ENCODE measurements at regions not wholly inside any gene's neighbourhood (a gene's known extent, or its start where the extent isn't known, plus 50 kb on each side); places are given as distances from the start of the nearest gene placed in this dataset.
"Not testable (repeated sequence)": the region's sequence is repeated elsewhere in the genome, so short reads cannot be mapped to it uniquely, and the experiment has no call there.

DNA sequence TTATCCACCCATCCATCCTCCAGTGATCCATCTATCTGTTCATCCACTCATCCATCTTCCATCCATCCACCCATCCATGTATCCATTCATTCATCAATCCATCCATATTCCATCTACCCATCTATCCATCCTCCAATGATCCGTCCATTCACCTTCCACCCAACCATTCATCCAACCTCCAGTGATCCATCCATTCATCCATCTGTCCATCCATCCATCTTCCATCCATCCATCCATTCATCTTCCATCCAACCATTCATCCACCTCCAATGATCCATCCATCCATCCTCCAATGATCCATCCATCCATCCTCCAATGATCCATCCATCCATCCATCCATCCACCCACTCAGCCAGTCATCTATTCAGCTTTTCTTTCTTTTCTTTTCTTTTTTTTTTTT lies 156.5 kb upstream of the WSCD1 start:
- no peak for DNase-seq

DNA sequence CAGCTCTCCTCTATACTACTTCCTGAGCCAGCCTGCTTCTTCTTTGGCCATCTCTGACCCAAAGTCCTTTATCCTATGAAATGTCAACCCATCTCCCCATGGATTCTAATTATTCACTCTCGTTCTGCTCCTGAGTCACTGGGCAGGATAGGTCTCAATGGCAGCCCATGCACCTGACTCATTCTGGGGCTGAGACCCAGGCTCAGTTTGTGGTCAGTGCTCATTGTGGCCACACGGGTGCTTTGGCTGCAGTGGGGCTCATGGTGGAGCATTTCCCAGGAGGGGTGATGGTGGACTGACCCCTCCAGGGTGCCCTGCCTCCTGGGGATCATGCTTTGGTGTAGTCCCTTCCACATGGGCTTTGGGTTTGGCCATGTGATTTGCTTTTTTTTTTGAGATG lies 154.8 kb upstream of the WSCD1 start:
- DNase-seq = no peak

DNA sequence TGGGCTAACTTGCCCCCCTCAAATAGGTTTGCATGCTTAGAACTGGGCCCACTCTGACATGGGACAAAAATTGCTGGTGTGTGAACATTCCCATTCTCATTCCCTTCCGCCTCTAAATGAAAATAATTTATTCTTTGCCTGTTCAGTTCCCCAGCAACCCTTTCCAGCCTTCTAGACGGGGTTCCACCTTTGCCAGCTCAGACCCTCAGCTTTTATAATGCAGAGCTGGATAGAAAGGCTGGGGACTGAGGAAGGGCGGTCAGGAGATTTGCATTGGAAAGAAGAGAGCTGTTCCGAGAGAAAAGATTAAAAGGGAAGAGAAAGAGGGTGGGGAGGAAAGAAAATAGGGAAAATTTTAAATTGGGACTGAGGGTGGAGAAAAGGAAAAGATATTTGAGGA lies 151.1 kb upstream of the WSCD1 start:
- no peak for DNase-seq

DNA sequence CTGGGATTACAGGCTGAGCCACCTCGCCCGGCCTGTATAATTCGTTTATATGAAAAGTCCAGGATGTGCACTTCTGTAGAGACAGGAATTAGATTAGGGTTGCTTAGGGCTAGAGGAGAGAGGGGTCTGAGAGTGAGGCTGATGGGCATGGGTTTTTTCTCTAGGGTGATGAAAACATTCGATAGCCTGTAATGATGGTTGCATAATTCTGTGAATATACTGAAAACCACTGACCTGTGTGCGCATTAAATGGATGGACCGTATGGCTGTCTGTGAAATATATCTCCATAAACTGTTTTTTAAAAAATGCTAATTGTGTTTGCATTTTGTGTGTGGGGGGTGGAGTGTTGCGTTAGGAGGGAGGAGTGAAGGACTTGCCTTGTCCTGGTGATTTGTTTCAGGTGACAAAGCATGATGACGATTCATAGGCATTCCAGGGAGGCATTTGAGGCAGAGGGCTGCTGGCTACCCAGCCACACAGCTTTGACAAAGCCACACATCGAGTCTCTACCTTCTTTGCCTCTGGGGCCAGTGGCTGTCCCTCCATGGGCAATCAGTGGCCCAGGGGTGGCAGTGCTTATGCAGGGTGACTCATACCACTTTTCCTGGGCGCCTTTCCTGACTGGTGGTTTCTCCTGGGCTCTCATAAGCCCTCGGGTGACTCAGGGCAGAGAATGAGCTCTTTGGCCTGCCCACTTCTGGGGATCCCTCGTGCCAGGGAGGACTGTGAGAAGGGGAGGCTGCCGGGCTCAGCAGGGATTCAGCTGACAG lies 148.5 kb upstream of the WSCD1 start:
- no peak for DNase-seq

DNA sequence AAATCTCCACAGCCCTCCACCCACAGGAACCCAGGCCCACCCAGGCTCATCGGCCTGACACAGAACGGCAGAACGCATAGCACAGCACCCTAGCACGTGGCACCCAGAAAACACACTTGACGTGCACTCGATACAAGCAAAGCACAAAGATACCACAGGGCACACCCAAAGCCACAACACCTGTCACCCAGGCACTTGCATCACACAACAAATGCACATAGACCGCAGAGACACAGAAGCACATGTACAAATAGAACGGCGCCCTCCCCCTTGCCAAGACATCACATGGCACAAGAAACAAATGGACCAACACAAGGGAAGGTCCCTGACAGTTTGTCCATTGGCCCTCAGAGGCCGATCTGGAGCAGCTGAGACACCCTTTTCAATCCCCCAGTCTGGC lies 147.7 kb upstream of the WSCD1 start:
- DNase-seq = no peak

DNA sequence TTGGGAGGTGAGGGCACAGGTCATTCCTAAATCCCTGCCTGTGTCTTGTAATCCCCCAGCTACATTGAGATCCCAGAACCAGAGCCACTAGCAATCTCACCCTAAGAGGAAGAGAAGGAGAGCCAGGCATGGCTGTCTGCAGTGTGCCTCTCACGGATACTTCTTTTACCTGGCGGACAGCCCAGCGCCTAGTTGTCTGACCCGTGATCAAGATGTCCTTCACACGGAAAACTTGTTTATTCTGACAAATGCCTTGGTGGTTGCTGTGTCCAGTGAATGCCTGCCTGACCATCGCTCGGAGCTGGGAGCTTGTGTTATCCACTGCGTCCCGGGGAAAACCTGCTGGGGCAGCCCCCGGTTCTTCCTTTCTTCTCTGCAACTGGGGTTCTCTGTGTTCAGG lies 140.5 kb upstream of the WSCD1 start:
- DNase-seq = no peak

DNA sequence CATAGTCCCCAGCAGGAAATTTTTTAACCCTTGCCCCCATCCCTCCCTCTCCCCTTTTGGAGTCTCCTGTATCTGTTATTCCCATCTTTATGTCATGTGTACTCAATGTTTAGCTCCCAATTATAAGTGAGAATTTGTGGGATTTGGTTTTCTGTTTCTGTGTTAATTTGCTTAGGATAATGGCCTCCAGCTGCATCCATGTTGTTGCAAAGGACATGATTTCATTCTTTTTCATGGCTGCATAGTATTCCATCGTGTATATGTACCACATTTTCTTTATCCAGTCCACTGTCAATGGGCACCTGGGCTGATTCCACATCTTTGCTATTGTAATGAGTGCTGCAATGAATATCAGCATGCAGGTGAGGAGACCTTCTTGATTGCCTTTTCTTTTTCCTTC lies 139.6 kb upstream of the WSCD1 start:
- DNase-seq = not testable (repeated sequence)

DNA sequence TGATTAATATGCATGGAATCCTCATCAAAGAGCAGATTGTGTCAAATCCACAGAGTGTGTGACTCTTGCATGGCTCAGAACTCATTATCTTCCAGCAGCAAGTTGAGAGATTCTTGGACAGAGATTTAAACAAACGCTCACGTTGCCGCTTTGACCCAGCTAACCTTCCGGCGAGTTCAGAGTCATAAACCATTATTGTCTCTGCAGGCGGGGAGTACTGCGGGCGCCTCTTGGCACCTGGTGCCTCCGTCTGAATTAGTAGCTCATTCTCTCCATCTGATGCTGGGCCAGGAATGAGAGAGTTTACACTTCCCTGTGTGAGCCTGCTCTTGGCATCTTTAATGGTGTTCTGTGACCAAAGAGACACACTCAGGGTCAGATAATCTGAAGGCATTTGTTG lies 138.6 kb upstream of the WSCD1 start:
- no peak for DNase-seq

DNA sequence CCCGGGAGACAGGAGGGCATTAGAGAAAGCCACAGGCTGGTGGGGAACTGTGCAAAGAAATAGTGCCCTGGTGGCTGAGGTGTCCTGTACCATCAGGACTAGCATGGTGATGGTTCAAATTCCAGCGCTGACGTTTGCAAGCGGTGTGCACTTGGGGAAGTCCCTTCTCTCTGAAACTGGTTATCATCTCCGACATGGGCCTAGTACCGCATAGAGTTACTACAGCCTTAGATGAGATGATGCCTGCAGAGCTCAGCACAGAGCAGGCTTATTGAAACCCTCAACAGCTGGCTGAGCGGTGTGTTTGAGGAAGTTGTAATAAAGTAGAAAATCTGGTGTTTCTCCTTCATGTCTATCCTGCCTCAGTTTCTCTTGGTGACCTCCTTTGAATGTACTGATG lies 136.7 kb upstream of the WSCD1 start:
- DNase-seq = no peak

DNA sequence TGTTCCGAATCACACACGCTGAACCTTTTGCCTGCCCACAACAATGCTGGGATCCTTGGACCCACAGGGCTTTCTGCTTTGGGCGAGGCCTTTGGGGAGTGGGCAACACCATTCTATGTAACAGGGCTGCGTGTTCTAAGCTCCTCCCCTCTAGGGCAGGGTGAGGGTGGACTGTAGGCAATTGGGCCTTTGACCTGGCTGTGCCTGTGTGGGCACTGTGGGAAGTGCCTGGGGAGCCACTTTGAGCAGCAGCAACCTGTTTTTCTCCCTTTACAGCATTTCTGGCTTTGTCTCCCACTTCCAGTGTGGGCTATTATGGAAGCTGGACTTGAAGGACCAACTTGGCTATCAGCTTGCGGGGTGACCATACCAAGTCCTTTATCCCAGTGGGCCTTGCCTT lies 128.9 kb upstream of the WSCD1 start:
- DNase-seq = no peak

DNA sequence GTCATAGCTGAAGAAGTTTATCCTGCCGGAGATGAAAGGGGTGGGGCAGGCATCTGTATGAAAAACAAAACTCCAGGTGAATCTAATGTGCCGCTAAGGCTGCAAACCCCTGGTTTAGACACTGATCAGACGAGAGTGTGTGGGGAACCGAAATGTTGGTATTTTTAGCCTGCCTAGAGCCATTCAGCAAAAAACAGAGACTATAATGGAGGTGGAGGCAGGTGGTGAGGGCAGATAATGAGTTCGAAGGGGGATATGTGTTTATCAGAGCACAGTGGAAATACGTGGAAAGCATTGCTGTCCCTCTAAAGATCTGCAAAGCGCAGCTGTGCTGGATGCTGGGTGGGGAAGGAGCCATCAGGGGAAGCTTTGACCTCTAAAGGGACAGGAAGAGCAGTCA lies 127.5 kb upstream of the WSCD1 start:
- no peak for DNase-seq

DNA sequence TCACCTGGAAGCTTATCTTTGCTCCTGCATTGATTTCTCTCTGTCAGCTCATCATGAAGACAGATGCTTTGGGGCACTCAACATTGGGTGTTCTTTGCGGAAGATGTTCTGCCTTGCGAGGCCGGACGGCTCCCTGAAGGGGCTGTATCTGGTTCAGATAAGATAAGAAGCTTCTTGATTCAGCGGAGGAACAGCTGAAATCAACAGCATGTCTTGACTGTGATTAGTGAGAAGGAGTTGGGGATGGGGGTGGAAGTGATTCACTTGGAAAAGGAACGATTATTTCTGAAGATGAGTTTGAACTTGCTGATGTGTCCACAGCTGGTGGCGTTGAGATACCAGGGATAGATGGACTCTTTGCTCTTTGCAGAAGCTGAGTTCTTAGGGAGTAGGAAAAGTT lies 126.9 kb upstream of the WSCD1 start:
- no peak for DNase-seq

DNA sequence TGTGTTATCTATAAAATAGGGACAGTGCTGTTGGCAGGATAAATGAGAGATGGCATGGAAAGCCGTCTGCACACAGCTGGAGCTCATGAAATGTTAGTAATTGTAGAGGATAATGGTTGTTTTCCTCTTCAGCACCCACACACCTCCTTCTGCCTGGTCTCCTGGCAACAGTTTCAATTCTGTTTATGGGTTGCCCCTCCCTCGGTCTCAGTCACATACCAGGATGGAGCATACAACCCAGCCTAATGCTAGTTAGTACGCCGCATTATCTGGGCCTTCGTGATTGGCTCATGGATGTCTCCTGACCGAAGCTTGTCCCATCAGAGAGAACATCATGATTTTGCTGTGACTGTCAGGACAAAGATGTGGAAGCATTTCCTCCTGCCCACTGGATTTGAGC lies 126.2 kb upstream of the WSCD1 start:
- DNase-seq = no peak

DNA sequence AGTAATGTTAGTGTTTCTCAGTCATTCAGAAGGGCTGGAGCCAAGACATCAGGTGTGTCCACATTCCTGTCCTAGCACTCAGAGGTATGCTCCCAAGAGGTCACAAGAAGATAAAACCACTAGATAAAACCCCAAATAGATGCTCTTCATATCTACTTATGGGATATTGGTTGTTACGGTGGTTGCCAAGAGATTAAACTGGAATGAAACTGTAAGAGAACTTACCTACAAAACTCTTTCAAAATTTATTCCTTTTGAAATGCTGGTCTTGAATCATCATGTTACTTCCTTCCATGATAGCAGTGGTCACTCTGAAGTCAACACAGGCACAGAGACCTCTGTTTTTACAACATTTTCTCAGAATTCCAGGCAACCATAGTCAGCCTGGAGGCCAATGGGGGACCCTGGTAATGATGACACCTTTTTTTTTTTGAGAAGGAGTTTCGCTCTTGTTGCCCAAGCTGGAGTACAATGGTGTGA lies 122.4 kb upstream of the WSCD1 start:
- no peak for DNase-seq

DNA sequence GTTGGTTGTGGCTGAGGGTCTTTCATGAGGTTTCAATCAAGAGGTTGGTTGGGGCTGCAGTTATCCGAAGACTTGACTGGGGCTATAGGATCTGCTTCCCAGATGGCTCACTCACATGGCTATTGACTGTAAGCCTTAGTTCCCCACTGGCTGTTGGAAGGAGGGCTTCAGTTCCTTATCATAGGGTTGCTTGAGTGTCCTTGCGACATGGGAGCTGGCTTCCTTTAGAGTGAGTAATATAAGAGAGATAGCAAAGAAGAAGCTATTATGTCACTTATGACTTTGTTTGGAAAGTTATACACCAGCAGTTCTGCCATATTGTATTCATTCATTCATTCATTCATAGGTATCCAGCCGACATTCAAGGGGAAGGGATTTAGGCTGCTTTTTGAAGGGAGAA lies 121.4 kb upstream of the WSCD1 start:
- DNase-seq = no peak

DNA sequence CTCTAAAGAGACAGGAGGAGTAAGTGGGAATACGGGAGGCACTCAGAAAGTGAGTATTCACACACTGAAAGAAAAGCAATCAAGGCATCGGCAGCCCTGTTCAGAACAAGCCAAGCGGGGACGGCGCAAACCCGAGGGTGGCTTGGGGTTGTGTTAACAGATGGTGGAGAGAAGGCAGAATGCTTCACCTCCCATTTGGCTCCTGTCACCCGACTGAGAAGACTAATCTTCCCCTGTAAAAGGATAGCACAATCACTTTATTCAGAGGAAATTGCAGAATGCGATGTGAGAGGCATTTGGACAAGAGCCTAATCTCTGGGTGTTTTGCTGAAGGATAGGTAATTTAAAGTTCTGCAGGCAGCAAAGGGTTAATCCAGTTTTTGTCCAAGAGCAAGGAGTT lies 119.3 kb upstream of the WSCD1 start:
- DNase-seq = no peak

DNA sequence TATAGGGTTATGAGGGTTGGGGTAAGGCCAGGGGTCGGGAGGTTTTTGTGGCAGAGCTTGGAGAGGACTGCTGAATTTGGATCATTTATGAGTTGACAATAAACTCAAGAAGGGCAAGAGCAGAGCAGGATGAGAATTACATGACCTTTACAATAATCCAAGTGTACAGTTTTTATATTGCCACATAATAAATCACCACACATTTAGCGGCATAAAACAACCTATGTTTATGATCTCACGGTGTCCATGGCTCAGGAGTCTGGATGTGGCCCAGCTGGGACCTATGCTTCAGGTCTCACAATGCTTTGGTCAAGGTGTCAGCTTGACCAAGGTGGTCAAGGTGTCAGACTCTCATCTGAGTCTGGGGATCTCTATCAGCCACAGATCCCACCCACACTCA lies 118.3 kb upstream of the WSCD1 start:
- DNase-seq = no peak

DNA sequence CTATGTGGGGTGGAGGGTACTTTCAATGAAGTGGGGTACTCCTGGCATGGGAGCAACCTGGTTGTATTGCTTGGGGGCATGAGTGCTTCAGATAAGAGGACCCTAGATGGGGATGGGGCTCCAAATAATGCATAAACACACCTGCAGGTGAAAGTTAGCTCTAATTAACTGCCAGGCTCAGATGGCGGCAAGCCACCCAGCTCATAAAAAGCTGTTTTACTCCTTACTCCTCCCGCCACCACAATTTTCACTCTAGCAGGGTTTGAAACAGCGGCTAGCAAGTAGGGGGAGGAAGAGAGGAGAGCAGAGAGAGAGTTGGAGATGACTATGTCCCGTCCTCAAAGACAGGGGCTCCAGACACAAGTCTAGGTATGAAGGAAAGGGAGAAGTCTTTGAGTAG lies 117.7 kb upstream of the WSCD1 start:
- no peak for DNase-seq

DNA sequence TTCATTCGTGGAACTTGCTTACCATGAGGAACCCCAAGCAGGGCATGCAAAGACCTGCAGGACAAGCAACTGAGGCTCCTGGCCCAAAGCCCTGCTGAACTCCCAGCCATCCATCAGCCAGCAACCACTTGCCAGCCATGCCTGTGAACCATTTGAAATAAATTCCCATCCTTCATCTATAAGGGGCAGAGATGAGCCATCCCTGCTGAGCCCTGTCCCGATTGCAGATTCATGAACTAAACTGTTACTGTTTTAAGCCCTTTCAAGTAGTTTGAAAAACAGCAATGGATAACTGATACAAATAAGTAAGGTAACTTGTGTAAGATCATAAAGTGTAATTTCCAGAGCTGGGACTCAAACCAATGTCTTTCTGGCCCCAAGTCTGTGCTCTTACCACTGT lies 114.4 kb upstream of the WSCD1 start:
- no peak for DNase-seq

DNA sequence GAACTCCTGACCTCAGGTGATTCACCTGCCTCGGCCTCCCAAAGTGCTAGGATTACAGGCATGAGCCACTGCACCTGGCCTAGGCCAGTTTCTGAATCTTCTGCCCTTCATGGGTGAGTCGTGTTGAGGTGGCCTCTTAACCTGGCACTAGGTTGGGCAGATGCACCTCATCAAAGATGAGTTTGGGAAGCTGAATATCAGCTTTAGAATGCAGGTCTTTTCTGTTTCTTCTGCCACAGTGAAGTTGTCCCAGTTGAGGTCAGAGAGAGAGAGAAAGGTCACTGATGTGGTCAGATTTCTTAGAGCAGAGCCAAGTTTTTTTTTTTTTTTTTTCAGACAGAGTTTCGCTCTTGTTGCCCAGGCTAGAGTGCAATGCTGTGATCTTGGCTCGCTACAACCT lies 111.3 kb upstream of the WSCD1 start:
- DNase-seq = no peak

DNA sequence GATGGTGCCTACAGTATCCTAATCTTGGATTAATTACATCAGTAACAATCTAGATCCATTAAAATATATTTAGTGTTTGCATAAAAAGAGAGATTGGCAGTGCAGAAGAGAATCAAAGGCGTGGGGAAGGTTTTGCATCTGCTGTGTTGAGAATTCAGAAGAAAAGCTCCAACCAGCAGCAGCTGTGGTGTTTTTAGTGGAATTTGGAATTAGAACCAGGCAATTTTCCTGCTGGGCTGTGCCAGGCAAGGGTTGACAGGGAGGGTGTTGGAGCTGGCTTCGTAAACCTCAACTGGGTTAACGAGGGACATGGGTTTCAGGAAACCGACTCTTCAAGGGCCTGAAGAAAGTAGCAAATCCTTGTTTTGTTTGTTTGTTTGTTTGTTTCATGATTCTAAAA lies 107.8 kb upstream of the WSCD1 start:
- DNase-seq = no peak

DNA sequence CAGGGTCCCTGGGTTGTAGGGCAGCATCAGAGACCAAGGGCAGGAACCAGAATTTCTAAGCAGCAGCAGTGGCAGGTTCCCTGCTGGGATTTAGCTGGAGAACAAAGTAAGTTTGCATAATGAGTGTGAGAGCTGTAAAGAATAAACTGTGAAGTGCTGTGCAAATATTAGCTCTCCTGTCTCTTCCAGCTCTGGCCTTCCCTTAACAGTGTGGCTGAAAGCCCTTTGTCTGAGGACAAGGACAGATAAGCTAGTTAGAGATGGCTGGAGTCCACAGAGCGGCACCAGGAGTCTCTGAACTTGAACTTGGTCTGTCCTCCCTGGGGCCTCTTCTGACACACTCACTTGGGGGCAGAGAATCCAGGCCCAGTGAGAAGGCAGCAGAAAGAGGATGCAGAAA lies 98.2 kb upstream of the WSCD1 start:
- DNase-seq = no peak

DNA sequence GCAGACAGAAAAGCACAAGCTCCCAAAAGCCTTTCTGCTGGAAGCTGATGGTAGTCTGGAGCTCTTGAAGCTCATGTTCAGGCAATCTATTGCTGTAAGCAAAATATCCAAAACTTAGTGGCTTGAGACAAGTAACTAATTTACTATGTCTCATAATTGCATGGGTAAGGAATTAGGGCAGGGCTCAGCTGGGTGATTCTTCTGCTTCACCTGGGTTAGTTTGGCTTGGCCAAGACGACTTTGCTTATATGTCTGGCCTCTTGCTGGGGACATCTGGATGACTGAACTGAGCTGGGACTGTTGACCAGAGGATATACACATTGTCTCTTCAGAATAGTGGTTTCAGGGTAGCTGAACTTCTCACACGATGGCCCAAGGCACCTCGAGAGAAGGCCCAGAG lies 96.8 kb upstream of the WSCD1 start:
- no peak for DNase-seq

DNA sequence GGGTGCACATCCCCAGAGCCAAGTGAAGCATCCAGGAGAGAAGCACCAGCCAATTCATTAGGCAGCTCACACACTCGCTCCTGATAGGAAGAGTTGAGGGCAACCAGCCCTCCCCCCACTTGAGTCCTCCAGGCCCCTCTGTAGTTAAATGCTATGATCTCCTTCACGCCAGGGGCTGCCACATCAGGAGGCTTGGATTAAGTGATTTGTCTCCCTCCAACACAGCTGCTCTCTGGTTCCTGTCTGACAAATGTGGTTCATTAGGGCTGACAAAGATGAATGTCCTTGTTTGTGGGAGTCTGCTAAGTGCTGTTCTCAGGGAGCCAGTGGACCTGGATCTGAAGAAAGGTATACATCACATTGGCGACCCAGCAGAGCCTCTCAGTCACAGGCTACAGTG lies 94.5 kb upstream of the WSCD1 start:
- DNase-seq = no peak

DNA sequence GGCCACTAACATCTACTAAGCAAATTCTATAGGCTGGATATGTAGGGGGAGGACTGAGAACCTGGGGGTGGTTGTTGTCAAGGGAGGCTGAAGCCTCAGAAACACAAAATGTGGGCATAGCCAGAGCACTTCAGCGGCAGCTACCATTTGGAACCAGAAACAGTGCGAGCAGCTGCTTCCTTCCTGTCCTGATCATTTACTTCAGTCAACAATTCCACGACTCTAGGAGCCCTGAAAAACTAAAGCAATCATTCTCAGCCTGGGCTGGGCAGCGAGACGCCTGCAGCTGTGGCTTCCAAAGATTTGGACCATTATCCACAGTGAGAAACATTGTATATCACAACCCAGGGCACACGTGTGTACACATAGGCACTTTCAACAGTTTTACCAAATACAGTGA lies 93.9 kb upstream of the WSCD1 start:
- DNase-seq = no peak

DNA sequence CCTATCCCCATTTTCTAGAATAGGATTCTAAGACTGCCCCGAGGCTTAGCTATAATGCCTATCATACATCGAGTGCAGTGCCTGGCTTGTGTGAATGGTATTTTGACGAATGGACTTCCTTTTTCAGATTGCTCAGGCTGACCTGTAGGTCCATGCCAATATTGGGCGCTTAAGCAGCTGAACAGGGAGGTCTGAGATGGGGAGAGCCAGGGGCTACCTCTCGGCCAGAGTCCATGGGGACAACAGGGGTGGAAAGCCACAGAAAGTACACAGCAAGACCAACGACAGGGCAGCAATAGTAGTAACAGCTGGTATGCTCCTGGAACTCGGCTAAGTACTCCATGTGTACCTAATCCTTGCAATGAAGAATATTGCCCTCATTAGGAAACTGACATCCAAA lies 91.7 kb upstream of the WSCD1 start:
- DNase-seq = no peak

Measured in suppressor macrophage treated with lipopolysaccharide for 4 hours (primary cell).